SK-N-SH (cell line): ENCODE measurements at regions not wholly inside any gene's neighbourhood (a gene's known extent, or its start where the extent isn't known, plus 50 kb on each side); places are given as distances from the start of the nearest gene placed in this dataset.

Experiments used
- CTCF ChIA-PET: fragments of 300-600, 350-600 bp; formaldehyde crosslinking; extraction: SDS; loops from one replicate; lab custom pipeline; 2021; lab: Yijun Ruan, JAX
- POLR2A ChIA-PET: fragments of 350-600 bp; sonication (Branson Sonifier 250); formaldehyde crosslinking; extraction: SDS; loops from one replicate; lab custom pipeline; 2020; ENCODE audit warnings: antibody characterized with exemption, inconsistent platforms; lab: Yijun Ruan, JAX
- DNase-seq: peaks from one replicate; pipeline ENCODE4 v3.0.0; 2012
- H2AFZ ChIP-seq: fragments of 200-600 bp; sonication (generic); 2 replicates; pipeline ENCODE4 v1.8.1; 2016; ENCODE audit warnings: antibody characterized with exemption, mild to moderate bottlenecking, low read depth
- H3F3A ChIP-seq: fragments of 200-600 bp; sonication (generic); replicated peaks from 2 replicates; pipeline ENCODE3; 2016; ENCODE audit warnings: antibody characterized with exemption, mild to moderate bottlenecking; ENCODE audit not compliant: insufficient read depth
- H3K27ac ChIP-seq, 2 experiments: fragments of 200-500 bp in 1 of 2; fragments of 200-600 bp in 1 of 2; sonication (Bioruptor generic) in 1 of 2; sonication (generic), shearing (Covaris generic) in 1 of 2; 2 replicates each; pipeline versions ENCODE4 v1.5.1 to v1.6.1; 2014 to 2016; ENCODE audit warnings: low read depth in 2 of 2, inconsistent platforms in 1 of 2, low read length in 1 of 2, mild to moderate bottlenecking in 1 of 2, mixed read lengths in 1 of 2
- H3K27me3 ChIP-seq: fragments of 200-600 bp; sonication (generic), shearing (Covaris generic); 2 replicates; pipeline ENCODE4 v1.6.1; 2016; ENCODE audit warnings: mixed run types; ENCODE audit not compliant: insufficient read depth
- H3K36me3 ChIP-seq, 2 experiments: fragments of 200-500 bp in 1 of 2; fragments of 200-600 bp in 1 of 2; sonication (Bioruptor generic) in 1 of 2; sonication (generic) in 1 of 2; replicated peaks in 1 of 2; 2 replicates each; pipeline versions ENCODE3 to v1.5.1; 2014 to 2016; ENCODE audit warnings: low read length in 1 of 2, mild to moderate bottlenecking in 1 of 2; ENCODE audit not compliant: insufficient read depth in 2 of 2, control insufficient read depth in 1 of 2
- H3K4me1 ChIP-seq, 2 experiments: fragments of 200-500 bp in 1 of 2; fragments of 200-600 bp in 1 of 2; sonication (Bioruptor generic) in 1 of 2; sonication (generic), shearing (Covaris generic) in 1 of 2; 2 replicates each; pipeline versions ENCODE4 v1.5.1 to v1.6.1; 2014 to 2016; ENCODE audit warnings: low read depth in 1 of 2, low read length in 1 of 2, mixed run types in 1 of 2; ENCODE audit not compliant: insufficient read depth in 2 of 2, control insufficient read depth in 1 of 2
- H3K4me2 ChIP-seq: fragments of 200-600 bp; sonication (generic), shearing (Covaris generic); 2 replicates; pipeline ENCODE4 v1.6.1; 2017; ENCODE audit warnings: mixed run types
- H3K4me3 ChIP-seq, 2 experiments: fragments of 200-500 bp in 1 of 2; fragments of 200-600 bp in 1 of 2; sonication (Bioruptor generic) in 1 of 2; sonication (generic), shearing (Covaris generic) in 1 of 2; 2 replicates each; pipeline versions ENCODE4 v1.5.1 to v1.8.1; 2014 to 2016; ENCODE audit warnings: low read depth in 2 of 2, inconsistent platforms in 1 of 2, low read length in 1 of 2, mild to moderate bottlenecking in 1 of 2, mixed read lengths in 1 of 2, moderate library complexity in 1 of 2
- H3K79me2 ChIP-seq: fragments of 200-600 bp; sonication (generic); 2 replicates; pipeline ENCODE4 v1.8.1; 2017; ENCODE audit warnings: mild to moderate bottlenecking; ENCODE audit not compliant: insufficient read depth
- H3K9ac ChIP-seq: fragments of 200-600 bp; sonication (generic); 2 replicates; pipeline ENCODE4 v1.6.1; 2017; ENCODE audit warnings: mixed run types
- H3K9me2 ChIP-seq: fragments of 200-600 bp; sonication (generic); 2 replicates; pipeline ENCODE4 v1.6.1; 2017; ENCODE audit warnings: mixed run types
- H3K9me3 ChIP-seq: fragments of 200-600 bp; sonication (generic); 2 replicates; pipeline ENCODE4 v1.6.1; 2017; ENCODE audit warnings: mixed run types, mild to moderate bottlenecking, moderate library complexity
- H4K20me1 ChIP-seq: fragments of 200-600 bp; sonication (generic); 2 replicates; pipeline ENCODE4 v1.6.1; 2017; ENCODE audit warnings: mild to moderate bottlenecking, mixed run types; ENCODE audit not compliant: insufficient read depth
- ELF1 ChIP-seq: IDR thresholded peaks from 2 replicates; pipeline ENCODE4 v1.4.0; 2012
- EP300 ChIP-seq, 2 experiments: IDR thresholded peaks; 2 replicates each; pipeline versions ENCODE4 v1.4.0 to v1.6.1; 2012; ENCODE audit warnings: borderline replicate concordance in 1 of 2, low read depth in 1 of 2, low read length in 1 of 2
- FOSL2 ChIP-seq: IDR thresholded peaks from 2 replicates; pipeline ENCODE4 v1.4.0; 2012; ENCODE audit warnings: low read depth, mild to moderate bottlenecking, moderate library complexity, borderline replicate concordance
- FOXM1 ChIP-seq: IDR thresholded peaks from 2 replicates; pipeline ENCODE4 v1.4.0; 2012; ENCODE audit warnings: low read depth, mild to moderate bottlenecking
- GABPA ChIP-seq: IDR thresholded peaks from 2 replicates; pipeline ENCODE4 v1.4.0; 2012; ENCODE audit warnings: low read depth, mild to moderate bottlenecking
- MEF2A ChIP-seq: IDR thresholded peaks from 2 replicates; pipeline ENCODE4 v1.4.0; 2012; ENCODE audit warnings: low read depth, borderline replicate concordance
- NRF1 ChIP-seq: IDR thresholded peaks from 2 replicates; pipeline ENCODE4 v1.6.1; 2012; ENCODE audit warnings: low read depth, mild to moderate bottlenecking, low read length
- RFX5 ChIP-seq: IDR thresholded peaks from 2 replicates; pipeline ENCODE4 v1.6.1; 2012; ENCODE audit warnings: mild to moderate bottlenecking, improper control_type of control experiment, low read length
- RXRA ChIP-seq: IDR thresholded peaks from 2 replicates; pipeline ENCODE4 v1.4.0; 2012; ENCODE audit warnings: low read depth, mild to moderate bottlenecking, borderline replicate concordance
- SMC3 ChIP-seq: IDR thresholded peaks from 2 replicates; pipeline ENCODE4 v1.6.1; 2012; ENCODE audit warnings: low read depth, low read length, improper control_type of control experiment
- TAF1 ChIP-seq: IDR thresholded peaks from 2 replicates; pipeline ENCODE4 v1.6.1; 2012; ENCODE audit warnings: low read depth, mild to moderate bottlenecking, low read length, moderate library complexity, borderline replicate concordance
- TCF12 ChIP-seq: IDR thresholded peaks from 2 replicates; pipeline ENCODE4 v1.4.0; 2012
- TEAD4 ChIP-seq: IDR thresholded peaks from 2 replicates; pipeline ENCODE4 v1.4.0; 2012; ENCODE audit warnings: mild to moderate bottlenecking, borderline replicate concordance; ENCODE audit not compliant: insufficient read depth
- USF1 ChIP-seq: IDR thresholded peaks from 2 replicates; pipeline ENCODE4 v1.4.0; 2012; ENCODE audit warnings: low read depth, borderline replicate concordance
- USF2 ChIP-seq: fragments of 150-350 bp; IDR thresholded peaks from 2 replicates; pipeline ENCODE4 v1.6.1; 2017; ENCODE audit warnings: antibody characterized with exemption, low read length, low read depth, borderline replicate concordance
- WGBS: methylation state at CpG from one replicate; pipeline ENCODE4 v1.1.6; 2017; ENCODE audit warnings: low lambda C conversion rate; 5-methylcytosine and 5-hydroxymethylcytosine counted together

- TF ChIP-seq ELF1 (no peak), RXRA (no peak), MEF2A (no peak), SMC3 (no peak), FOXM1 (no peak), GABPA (no peak)
- Histone ChIP-seq H3K79me2 (no peaks in the 10 kb centered on the region), H2AFZ (no peak overlapping the region), H3K4me1 (no peaks in the 10 kb centered on the region; a peak in 1 of 4 replicates), H3K4me2 (no peak overlapping the region), H3K27ac (no peak overlapping the region), H3K9me3 (no peaks in the 10 kb centered on the region), H3K27me3 (no peaks in the 10 kb centered on the region), H4K20me1 (no peaks in the 10 kb centered on the region), H3K9ac (no peak overlapping the region), H3K9me2 (no peaks in the 10 kb centered on the region), H3K36me3 (no peaks in the 10 kb centered on the region), H3F3A (no peaks in the 10 kb centered on the region), H3K4me3 (no peak overlapping the region)
- no peak for DNase-seq
- 29% methylated on average over 3 of the region's 3 CpGs for WGBS
- ChIA-PET POLR2A (no interaction called here), CTCF (no interaction called here)
Observed at GRCh38 chr12:23238190-23238589, 613.2 kb downstream of the ETNK1 start.

GRCh38 chr12:23238957-23239356 is 614.0 kb downstream of the ETNK1 start:
- POLR2A ChIA-PET: no interaction called here
- no peaks in the 10 kb centered on the region; a peak in 1 of 4 replicates for H3K4me1 ChIP-seq
- H2AFZ ChIP-seq: no peak overlapping the region
- no peak overlapping the region for H3K27ac ChIP-seq
- H3K9me3 ChIP-seq: no peaks in the 10 kb centered on the region
- CTCF ChIA-PET: no interaction called here
- no peaks in the 10 kb centered on the region for H3F3A ChIP-seq
- H3K9ac ChIP-seq: no peak overlapping the region
- no peaks in the 10 kb centered on the region for H3K36me3 ChIP-seq
- no peak overlapping the region for H3K4me2 ChIP-seq
- no peak overlapping the region for H3K4me3 ChIP-seq
- no peak for TF ChIP-seq GABPA
- no peak for TF ChIP-seq ELF1
- TF ChIP-seq RFX5: no peak
- TF ChIP-seq FOSL2: no peak
- TF ChIP-seq TEAD4: no peak
- TF ChIP-seq USF1: no peak
- H3K79me2 ChIP-seq: no peaks in the 10 kb centered on the region
- H4K20me1 ChIP-seq: no peaks in the 10 kb centered on the region
- DNase-seq: no peak
- no peaks in the 10 kb centered on the region for H3K27me3 ChIP-seq
- H3K9me2 ChIP-seq: no peaks in the 10 kb centered on the region

GRCh38 chr12:23245186-23245585 is 620.2 kb downstream of the ETNK1 start:
- Histone ChIP-seq H3K36me3 (no peaks in the 10 kb centered on the region), H3K4me3 (no peak overlapping the region), H3K27me3 (no peaks in the 10 kb centered on the region), H3K4me2 (no peak overlapping the region), H3K4me1 (no peaks in the 10 kb centered on the region), H3K9me3 (no peaks in the 10 kb centered on the region), H3K27ac (no peak overlapping the region), H3K9me2 (no peaks in the 10 kb centered on the region), H3K9ac (no peak overlapping the region), H3F3A (no peaks in the 10 kb centered on the region), H2AFZ (no peak overlapping the region), H4K20me1 (no peaks in the 10 kb centered on the region), H3K79me2 (no peaks in the 10 kb centered on the region)
- 26% methylated on average over 2 of the region's 2 CpGs for WGBS
- DNase-seq: no peak
- CTCF ChIA-PET: interaction anchor here (1.4 kb wide), 2 partner anchors 9 to 69 kb away, joined by 3 read pairs; no protein-coding TSS in a partner anchor
- POLR2A ChIA-PET: no interaction called here
- TF ChIP-seq SMC3: no peak
- no peak for TF ChIP-seq USF2
- TF ChIP-seq EP300 (IDR thresholded peaks at IDR 0.05; ENCODE audit: borderline replicate concordance in 1 of 2, low read depth in 1 of 2, low read length in 1 of 2): no peak
- no peak for TF ChIP-seq TCF12
- no peak for TF ChIP-seq TAF1
- TF ChIP-seq NRF1: no peak
- TF ChIP-seq TEAD4: no peak
